H9 (cell line): ENCODE measurements at regions not wholly inside any gene's neighbourhood (a gene's known extent, or its start where the extent isn't known, plus 50 kb on each side); places are given as distances from the start of the nearest gene placed in this dataset.

ENCODE experiments used
- DNase-seq: peaks from one replicate; pipeline ENCODE4 v3.0.0-alpha.2; 2017
- H2AFZ ChIP-seq: one replicate; pipeline ENCODE4 v1.6.1; 2013; ENCODE audit warnings: mild to moderate bottlenecking, low read length, control low read depth, moderate library complexity
- H2AK5ac ChIP-seq: 2 replicates; pipeline ENCODE4 v1.6.1; 2013; ENCODE audit warnings: low read length, control low read depth, mixed read lengths; ENCODE audit not compliant: insufficient read length
- H2BK120ac ChIP-seq: one replicate; pipeline ENCODE4 v1.6.1; 2013; ENCODE audit warnings: low read depth, mild to moderate bottlenecking, low read length, control low read depth, inconsistent platforms; ENCODE audit not compliant: poor library complexity, severe bottlenecking
- H2BK12ac ChIP-seq: 2 replicates; pipeline ENCODE4 v1.6.1; 2013; ENCODE audit warnings: low read length, control low read depth, mixed read lengths, low read depth; ENCODE audit not compliant: insufficient read length
- H2BK15ac ChIP-seq: 2 replicates; pipeline ENCODE4 v1.6.1; 2013; ENCODE audit warnings: low read depth, low read length, control low read depth
- H2BK20ac ChIP-seq: one replicate; pipeline ENCODE4 v1.6.1; 2013; ENCODE audit warnings: low read depth, mild to moderate bottlenecking, low read length, control low read depth, inconsistent platforms; ENCODE audit not compliant: poor library complexity, severe bottlenecking
- H2BK5ac ChIP-seq: 2 replicates; pipeline ENCODE4 v1.6.1; 2013; ENCODE audit warnings: low read length, control low read depth, mixed read lengths; ENCODE audit not compliant: insufficient read length
- H3K14ac ChIP-seq: 2 replicates; pipeline ENCODE4 v1.6.1; 2013; ENCODE audit warnings: low read length, control low read depth; ENCODE audit not compliant: insufficient read depth
- H3K18ac ChIP-seq: 2 replicates; pipeline ENCODE4 v1.6.1; 2013; ENCODE audit warnings: low read depth, mild to moderate bottlenecking, mixed read lengths, low read length, control low read depth; ENCODE audit not compliant: insufficient read length
- H3K23ac ChIP-seq: 2 replicates; pipeline ENCODE4 v1.6.1; 2013; ENCODE audit warnings: low read length, control low read depth, mixed read lengths, low read depth; ENCODE audit not compliant: insufficient read length
- H3K23me2 ChIP-seq: 2 replicates; pipeline ENCODE4 v1.6.1; 2013; ENCODE audit warnings: low read depth, mild to moderate bottlenecking, mixed read lengths, low read length, control low read depth; ENCODE audit not compliant: insufficient read length, poor library complexity, severe bottlenecking
- H3K27ac ChIP-seq: 2 replicates; pipeline ENCODE4 v1.5.1; 2013; ENCODE audit warnings: low read length, control low read depth, mixed read lengths, low read depth; ENCODE audit not compliant: insufficient read length
- H3K27me3 ChIP-seq: 2 replicates; pipeline ENCODE4 v1.6.1; 2013; ENCODE audit warnings: low read length, control low read depth, inconsistent platforms; ENCODE audit not compliant: insufficient read depth
- H3K4ac ChIP-seq: 2 replicates; pipeline ENCODE4 v1.6.1; 2013; ENCODE audit warnings: low read depth, mild to moderate bottlenecking, control low read depth, inconsistent platforms, low read length, moderate library complexity
- H3K4me1 ChIP-seq: 2 replicates; pipeline ENCODE4 v1.6.1; 2013; ENCODE audit warnings: low read length, control low read depth, inconsistent platforms; ENCODE audit not compliant: insufficient read depth
- H3K4me2 ChIP-seq: 2 replicates; pipeline ENCODE4 v1.6.1; 2013; ENCODE audit warnings: low read length, control low read depth, mixed read lengths; ENCODE audit not compliant: insufficient read length, insufficient read depth
- H3K56ac ChIP-seq: 2 replicates; pipeline ENCODE4 v1.6.1; 2013; ENCODE audit warnings: low read depth, mild to moderate bottlenecking, mixed read lengths, low read length, control low read depth; ENCODE audit not compliant: insufficient read length
- H3K79me1 ChIP-seq: 2 replicates; pipeline ENCODE4 v1.6.1; 2013; ENCODE audit warnings: low read depth, mild to moderate bottlenecking, moderate library complexity, low read length, control low read depth, inconsistent platforms; ENCODE audit not compliant: insufficient read depth, poor library complexity, severe bottlenecking
- H3K79me2 ChIP-seq: 2 replicates; pipeline ENCODE4 v1.6.1; 2013; ENCODE audit warnings: low read length, control low read depth, inconsistent platforms; ENCODE audit not compliant: insufficient read depth
- H3K9ac ChIP-seq: 2 replicates; pipeline ENCODE4 v1.6.1; 2013; ENCODE audit warnings: low read length, control low read depth, mixed read lengths; ENCODE audit not compliant: insufficient read length; ENCODE audit errors: extremely low read depth
- H3K9me3 ChIP-seq: one replicate; pipeline ENCODE4 v1.6.1; 2013; ENCODE audit warnings: low read depth, low read length, inconsistent platforms; ENCODE audit not compliant: control insufficient read depth
- H3T11ph ChIP-seq: one replicate; pipeline ENCODE4 v1.6.1; 2013; ENCODE audit warnings: mild to moderate bottlenecking, low read length, control low read depth, inconsistent platforms
- H4K20me1 ChIP-seq: one replicate; pipeline ENCODE4 v1.6.1; 2013; ENCODE audit not compliant: control insufficient read depth, insufficient read length, insufficient read depth
- H4K5ac ChIP-seq: 2 replicates; pipeline ENCODE4 v1.6.1; 2013; ENCODE audit warnings: low read depth, mild to moderate bottlenecking, mixed read lengths, low read length, control low read depth; ENCODE audit not compliant: insufficient read length
- H4K8ac ChIP-seq: replicated peaks from 2 replicates; pipeline ENCODE4 v1.6.1; 2013; ENCODE audit warnings: low read length, control low read depth, mixed read lengths, low read depth; ENCODE audit not compliant: insufficient read length
- H4K91ac ChIP-seq: 2 replicates; pipeline ENCODE4 v1.6.1; 2013; ENCODE audit warnings: low read depth, mild to moderate bottlenecking, moderate library complexity, mixed read lengths, low read length, control low read depth; ENCODE audit not compliant: insufficient read length
- H3K27ac Mint-ChIP-seq, 3 experiments: 2 replicates in 2 of 3; 3 replicates in 1 of 3; pipeline ENCODE4 v1.8.0; 2020 to 2021; ENCODE audit warnings: mixed read lengths in 3 of 3, mild to moderate bottlenecking in 1 of 3, moderate library complexity in 1 of 3
- H3K27me3 Mint-ChIP-seq: 2 replicates; pipeline ENCODE4 v1.8.0; 2021; ENCODE audit warnings: low read depth, mild to moderate bottlenecking, moderate library complexity, mixed read lengths
- H3K36me3 Mint-ChIP-seq, 3 experiments: 2 replicates in 2 of 3; 3 replicates in 1 of 3; pipeline ENCODE4 v1.8.0; 2020 to 2021; ENCODE audit warnings: low read depth in 3 of 3, mixed read lengths in 3 of 3; ENCODE audit not compliant: insufficient read depth in 1 of 3
- H3K4me1 Mint-ChIP-seq, 2 experiments: 2 replicates each; pipeline ENCODE4 v1.8.0; 2020; ENCODE audit warnings: mixed read lengths in 2 of 2
- H3K4me3 Mint-ChIP-seq, 2 experiments: 2 replicates in 1 of 2; 3 replicates in 1 of 2; pipeline ENCODE4 v1.8.0; 2020 to 2021; ENCODE audit warnings: mild to moderate bottlenecking in 2 of 2, mixed read lengths in 2 of 2, moderate library complexity in 1 of 2
- H3K9me3 Mint-ChIP-seq, 2 experiments: 2 replicates in 1 of 2; 3 replicates in 1 of 2; pipeline ENCODE4 v1.8.0; 2020; ENCODE audit warnings: mild to moderate bottlenecking in 2 of 2, mixed read lengths in 2 of 2, moderate library complexity in 1 of 2
- WGBS: extraction: QIAGEN DNeasy Blood & Tissue Kit; methylation state at CpG from one replicate; pipeline ENCODE4 v1.1.7; 2013; ENCODE audit warnings: missing lambda C conversion rate, low lambda C conversion rate, mixed read lengths; ENCODE audit not compliant: insufficient read length; ENCODE audit errors: extremely low coverage; 5-methylcytosine and 5-hydroxymethylcytosine counted together
- TF ChIP-seq, protein P1 (sequence below): fragments of 200-600 bp; sonication (generic); conservative IDR thresholded peaks from 3 replicates; pipeline ENCODE4 v1.8.0; 2021; ENCODE audit warnings: antibody characterized with exemption, mild to moderate bottlenecking

DNA sequence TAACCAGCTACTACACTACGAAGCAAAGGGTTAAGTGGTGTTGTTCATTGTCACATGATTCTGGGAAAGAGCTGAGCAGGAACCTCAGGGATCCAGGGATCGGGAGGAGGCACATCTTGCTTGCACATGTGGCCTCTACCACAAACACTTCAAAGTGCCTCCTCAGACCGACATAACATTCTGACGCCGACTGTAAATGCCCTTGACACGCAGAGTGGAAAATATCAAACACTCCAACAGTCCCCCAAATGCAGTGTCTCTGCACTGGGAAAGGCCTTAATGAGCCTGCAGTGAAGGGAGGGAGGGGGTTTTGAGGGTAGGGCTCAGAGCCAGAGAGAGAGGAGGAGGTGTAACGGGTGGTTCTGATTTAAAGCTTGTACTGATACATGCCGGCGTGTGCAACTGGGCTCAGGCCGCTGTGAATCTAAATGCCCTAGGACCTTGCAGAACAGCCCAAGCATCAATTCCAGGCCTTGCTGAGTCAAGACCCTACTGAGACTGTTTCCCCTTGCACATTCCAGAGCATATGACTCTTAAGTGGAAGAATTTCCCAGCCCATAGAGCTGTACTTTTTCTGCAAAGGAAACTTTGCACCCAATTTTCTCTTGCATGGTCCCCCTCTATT, 163.7 kb downstream of the NTMT2 start:
- no peak overlapping the region for H3K56ac ChIP-seq
- Mint-ChIP-seq H3K36me3 (no peaks in the 10 kb centered on the region), H3K27ac (no peak overlapping the region)

More for the DNA sequence above, 163.7 kb downstream of the NTMT2 start:
- Histone ChIP-seq H3K9me3 (no peaks in the 10 kb centered on the region), H3K23ac (no peak overlapping the region), H3K18ac (no peak overlapping the region), H2BK20ac (no peak overlapping the region), H3K27me3 (no peaks in the 10 kb centered on the region), H2BK15ac (no peak overlapping the region), H3K23me2 (no peaks in the 10 kb centered on the region), H2AK5ac (no peak overlapping the region), H3K4me1 (peaks cover 1% of the 10 kb centered on the region; the same call in 1 of the 2 replicates), H2AFZ (no peak overlapping the region), H2BK120ac (no peak overlapping the region), H4K20me1 (no peaks in the 10 kb centered on the region), H3K79me1 (no peaks in the 10 kb centered on the region), H3K79me2 (no peaks in the 10 kb centered on the region), H2BK12ac (no peak overlapping the region), H4K91ac (no peak overlapping the region), H3K27ac (no peak overlapping the region), H4K5ac (no peak overlapping the region), H2BK5ac (no peak overlapping the region), H3T11ph (no peak overlapping the region), H3K4me2 (no peak overlapping the region), H3K14ac (no peak overlapping the region), H3K9ac (no peak overlapping the region), H4K8ac (no peak overlapping the region), H3K4ac (no peak overlapping the region)
- Mint-ChIP-seq H3K4me1 (no peaks in the 10 kb centered on the region; a peak in 1 of 4 replicates), H3K27me3 (no peaks in the 10 kb centered on the region), H3K4me3 (no peak overlapping the region), H3K9me3 (no peaks in the 10 kb centered on the region)
- WGBS: no CpG with 5 or more reads among the region's 10 CpGs
- DNase-seq: no peak
- TF ChIP-seq, protein P1, sequence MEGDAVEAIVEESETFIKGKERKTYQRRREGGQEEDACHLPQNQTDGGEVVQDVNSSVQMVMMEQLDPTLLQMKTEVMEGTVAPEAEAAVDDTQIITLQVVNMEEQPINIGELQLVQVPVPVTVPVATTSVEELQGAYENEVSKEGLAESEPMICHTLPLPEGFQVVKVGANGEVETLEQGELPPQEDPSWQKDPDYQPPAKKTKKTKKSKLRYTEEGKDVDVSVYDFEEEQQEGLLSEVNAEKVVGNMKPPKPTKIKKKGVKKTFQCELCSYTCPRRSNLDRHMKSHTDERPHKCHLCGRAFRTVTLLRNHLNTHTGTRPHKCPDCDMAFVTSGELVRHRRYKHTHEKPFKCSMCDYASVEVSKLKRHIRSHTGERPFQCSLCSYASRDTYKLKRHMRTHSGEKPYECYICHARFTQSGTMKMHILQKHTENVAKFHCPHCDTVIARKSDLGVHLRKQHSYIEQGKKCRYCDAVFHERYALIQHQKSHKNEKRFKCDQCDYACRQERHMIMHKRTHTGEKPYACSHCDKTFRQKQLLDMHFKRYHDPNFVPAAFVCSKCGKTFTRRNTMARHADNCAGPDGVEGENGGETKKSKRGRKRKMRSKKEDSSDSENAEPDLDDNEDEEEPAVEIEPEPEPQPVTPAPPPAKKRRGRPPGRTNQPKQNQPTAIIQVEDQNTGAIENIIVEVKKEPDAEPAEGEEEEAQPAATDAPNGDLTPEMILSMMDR: no peak
